ACC112 (cell line): ENCODE measurements at regions not wholly inside any gene's neighbourhood (a gene's known extent, or its start where the extent isn't known, plus 50 kb on each side); places are given as distances from the start of the nearest gene placed in this dataset.

Experiments
- H2AFZ ChIP-seq: fragments of 200-600 bp; sonication (generic); one replicate; pipeline ENCODE4 v1.6.0; 2017; ENCODE audit warnings: antibody characterized with exemption, low read length; ENCODE audit not compliant: unreplicated experiment
- H3K27ac ChIP-seq: fragments of 200-600 bp; sonication (generic); 2 replicates; pipeline ENCODE4 v1.5.1; 2014; ENCODE audit warnings: low read depth, mild to moderate bottlenecking, antibody characterized with exemption, low read length, moderate library complexity
- H3K27me3 ChIP-seq: fragments of 200-600 bp; sonication (generic); 2 replicates; pipeline ENCODE4 v1.6.1; 2014; ENCODE audit warnings: mild to moderate bottlenecking, antibody characterized with exemption, low read length, moderate library complexity, mixed read lengths; ENCODE audit not compliant: insufficient read depth
- H3K36me3 ChIP-seq: fragments of 200-600 bp; sonication (generic); 2 replicates; pipeline ENCODE4 v1.6.1; 2016; ENCODE audit warnings: mild to moderate bottlenecking, antibody characterized with exemption, low read length, moderate library complexity, mixed read lengths; ENCODE audit not compliant: insufficient read depth
- H3K4me1 ChIP-seq: fragments of 200-600 bp; sonication (generic); one replicate; pipeline ENCODE4 v1.6.1; 2016; ENCODE audit warnings: low read length, mixed read lengths; ENCODE audit not compliant: insufficient read depth, unreplicated experiment, control insufficient read depth
- H3K4me3 ChIP-seq: fragments of 200-600 bp; sonication (generic); 2 replicates; pipeline ENCODE4 v1.5.1; 2014; ENCODE audit warnings: mild to moderate bottlenecking, low read depth, low read length
- H3K79me2 ChIP-seq: fragments of 200-600 bp; sonication (generic); one replicate; pipeline ENCODE4 v1.6.0; 2016; ENCODE audit warnings: low read length; ENCODE audit not compliant: control insufficient read depth, unreplicated experiment, insufficient read depth

GRCh38 chr4:10312568-10312967 lies 144.7 kb downstream of the ZNF518B start:
- H2AFZ ChIP-seq = no peak overlapping the region
- H3K4me1 ChIP-seq = no peaks in the 10 kb centered on the region
- H3K36me3 ChIP-seq = no peaks in the 10 kb centered on the region
- no peak overlapping the region for H3K27ac ChIP-seq
- H3K79me2 ChIP-seq = no peaks in the 10 kb centered on the region
- H3K27me3 ChIP-seq = no peaks in the 10 kb centered on the region
- no peak overlapping the region for H3K4me3 ChIP-seq

DNA sequence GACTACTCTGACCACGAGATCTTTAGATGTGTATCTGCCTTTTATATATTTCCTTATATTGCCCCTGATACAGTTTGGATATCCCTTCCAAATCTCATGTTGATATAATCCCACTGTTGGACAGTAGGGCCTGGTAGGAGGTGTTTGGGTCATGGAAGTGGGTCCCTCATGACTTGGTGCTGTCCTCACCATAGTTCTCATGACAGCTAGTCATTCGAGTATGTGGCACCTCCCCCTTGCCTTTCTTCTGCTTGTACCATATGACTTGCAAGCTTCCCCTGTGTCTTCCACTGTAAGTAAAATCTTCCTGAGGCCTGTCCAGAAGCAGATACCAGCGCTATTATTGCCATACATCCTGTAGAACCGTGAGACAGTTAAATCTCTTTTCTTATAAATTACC lies 145.3 kb downstream of the ZNF518B start:
- Histone ChIP-seq H3K4me1 (no peaks in the 10 kb centered on the region), H3K27me3 (no peaks in the 10 kb centered on the region), H2AFZ (no peak overlapping the region), H3K4me3 (no peak overlapping the region), H3K27ac (no peak overlapping the region), H3K79me2 (no peaks in the 10 kb centered on the region), H3K36me3 (no peaks in the 10 kb centered on the region)

DNA sequence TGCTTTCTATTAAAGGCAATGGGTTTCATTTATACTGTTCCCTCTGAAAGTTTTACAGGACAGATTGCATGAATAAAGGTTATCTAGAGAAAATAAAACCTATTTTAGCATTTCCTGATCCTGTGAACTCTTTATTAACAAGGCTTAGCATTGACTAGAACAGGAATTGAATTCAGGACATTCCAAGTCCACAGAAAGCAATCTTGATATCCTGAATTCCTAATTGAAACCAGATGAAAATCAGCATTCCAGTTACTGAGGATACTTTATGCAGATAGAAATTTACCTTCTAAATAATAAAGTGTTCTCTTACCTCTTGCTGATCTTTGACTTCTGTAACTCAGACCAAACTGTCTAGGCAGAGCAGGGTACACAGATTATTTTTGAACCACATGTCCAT lies 151.4 kb downstream of the ZNF518B start:
- Histone ChIP-seq H3K36me3 (no peaks in the 10 kb centered on the region), H3K4me1 (no peaks in the 10 kb centered on the region), H3K79me2 (no peaks in the 10 kb centered on the region), H3K27me3 (no peaks in the 10 kb centered on the region), H3K4me3 (no peak overlapping the region), H3K27ac (no peak overlapping the region), H2AFZ (no peak overlapping the region)

GRCh38 chr4:10303291-10303690 lies 153.9 kb downstream of the ZNF518B start:
- Histone ChIP-seq H3K4me1 (no peaks in the 10 kb centered on the region), H2AFZ (no peak overlapping the region), H3K27me3 (no peaks in the 10 kb centered on the region), H3K36me3 (no peaks in the 10 kb centered on the region), H3K27ac (no peak overlapping the region), H3K4me3 (no peak overlapping the region), H3K79me2 (no peaks in the 10 kb centered on the region)

- no peaks in the 10 kb centered on the region for H3K27me3 ChIP-seq
- no peaks in the 10 kb centered on the region for H3K36me3 ChIP-seq
- H2AFZ ChIP-seq = no peak overlapping the region
- no peaks in the 10 kb centered on the region for H3K4me1 ChIP-seq
- H3K79me2 ChIP-seq = no peaks in the 10 kb centered on the region
- H3K4me3 ChIP-seq = no peak overlapping the region
- H3K27ac ChIP-seq = no peak overlapping the region
Measured at GRCh38 chr4:10302096-10302495, 155.1 kb downstream of the ZNF518B start.

- Histone ChIP-seq H2AFZ (no peak overlapping the region), H3K36me3 (no peaks in the 10 kb centered on the region), H3K4me1 (no peaks in the 10 kb centered on the region), H3K79me2 (no peaks in the 10 kb centered on the region), H3K27ac (no peak overlapping the region), H3K4me3 (no peak overlapping the region), H3K27me3 (no peaks in the 10 kb centered on the region)
Measured at GRCh38 chr4:10299601-10300000, 157.6 kb downstream of the ZNF518B start.

GRCh38 chr4:10298681-10299080 lies 158.5 kb downstream of the ZNF518B start:
- no peaks in the 10 kb centered on the region for H3K79me2 ChIP-seq
- H3K4me1 ChIP-seq = no peaks in the 10 kb centered on the region
- H2AFZ ChIP-seq = no peak overlapping the region
- no peak overlapping the region for H3K4me3 ChIP-seq
- H3K27me3 ChIP-seq = no peaks in the 10 kb centered on the region
- H3K36me3 ChIP-seq = no peaks in the 10 kb centered on the region
- no peak overlapping the region for H3K27ac ChIP-seq

DNA sequence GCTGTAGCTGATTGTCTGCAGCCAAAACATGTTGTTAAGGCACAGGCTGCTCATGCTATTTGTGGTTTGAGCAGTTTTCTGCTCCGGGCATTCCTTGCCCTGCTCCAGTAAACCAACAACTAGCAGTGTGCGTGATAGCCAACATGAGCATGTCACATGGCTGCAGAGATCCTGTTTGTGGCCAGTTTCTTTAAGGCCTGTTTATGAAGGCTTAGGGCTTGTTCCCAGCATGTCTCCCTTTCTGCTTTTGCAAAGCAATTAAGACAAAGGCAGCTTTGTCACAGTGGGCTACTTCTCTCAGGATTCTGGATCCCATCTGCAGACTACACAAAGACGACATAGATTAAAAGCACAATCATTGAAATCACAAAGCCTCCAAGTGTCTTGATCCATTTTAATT lies 160.5 kb downstream of the ZNF518B start:
- no peaks in the 10 kb centered on the region for H3K4me1 ChIP-seq
- H3K36me3 ChIP-seq = no peaks in the 10 kb centered on the region
- no peak overlapping the region for H3K4me3 ChIP-seq
- no peak overlapping the region for H3K27ac ChIP-seq
- H2AFZ ChIP-seq = no peak overlapping the region
- no peaks in the 10 kb centered on the region for H3K79me2 ChIP-seq
- no peaks in the 10 kb centered on the region for H3K27me3 ChIP-seq

- Histone ChIP-seq H3K27me3 (no peaks in the 10 kb centered on the region), H3K79me2 (no peaks in the 10 kb centered on the region), H3K27ac (no peak overlapping the region), H2AFZ (no peak overlapping the region), H3K4me1 (no peaks in the 10 kb centered on the region), H3K4me3 (no peak overlapping the region), H3K36me3 (no peaks in the 10 kb centered on the region)
Measured at GRCh38 chr4:10295301-10295700, 161.9 kb downstream of the ZNF518B start.

GRCh38 chr4:10289538-10289906 lies 167.7 kb downstream of the ZNF518B start:
- Histone ChIP-seq H3K4me3 (no peak overlapping the region), H3K36me3 (no peaks in the 10 kb centered on the region), H3K27me3 (no peaks in the 10 kb centered on the region), H2AFZ (no peak overlapping the region), H3K4me1 (no peaks in the 10 kb centered on the region), H3K27ac (no peak overlapping the region), H3K79me2 (no peaks in the 10 kb centered on the region)

GRCh38 chr4:10288830-10289537 lies 168.2 kb downstream of the ZNF518B start:
- Histone ChIP-seq H3K27ac (no peak overlapping the region), H3K27me3 (no peaks in the 10 kb centered on the region), H3K36me3 (no peaks in the 10 kb centered on the region), H3K4me1 (no peaks in the 10 kb centered on the region), H3K79me2 (no peaks in the 10 kb centered on the region), H2AFZ (no peak overlapping the region), H3K4me3 (no peak overlapping the region)
